A673 (cell line): ENCODE measurements at regions not wholly inside any gene's neighbourhood (a gene's known extent, or its start where the extent isn't known, plus 50 kb on each side); places are given as distances from the start of the nearest gene placed in this dataset.

ENCODE experiments used
- CTCF ChIP-seq: fragments of 300-800, 200-600 bp; sonication (generic); conservative IDR thresholded peaks from 2 replicates; pipeline ENCODE4 v1.5.1; 2017; ENCODE audit warnings: low read depth, mild to moderate bottlenecking, antibody characterized with exemption, low read length, moderate library complexity, mixed read lengths
- EZH2 ChIP-seq: fragments of 200-600 bp; sonication (generic); IDR thresholded peaks from 2 replicates; pipeline ENCODE4 v1.6.1; 2017; ENCODE audit warnings: borderline replicate concordance, low read depth, mild to moderate bottlenecking, mixed read lengths, antibody characterized with exemption, low read length; ENCODE audit not compliant: poor library complexity, severe bottlenecking

GRCh38 chr9:788777-789176 lies 52.7 kb upstream of the DMRT1 start:
- TF ChIP-seq CTCF (no peak), EZH2 (no peak)
